SKM-1 (cell line): ENCODE measurements at regions not wholly inside any gene's neighbourhood (a gene's known extent, or its start where the extent isn't known, plus 50 kb on each side); places are given as distances from the start of the nearest gene placed in this dataset.

ENCODE experiments used
- DNase-seq: peaks from one replicate; lab custom pipeline; 2025; ENCODE audit not compliant: unreplicated experiment; lab: John Stamatoyannopoulos, UW

DNA sequence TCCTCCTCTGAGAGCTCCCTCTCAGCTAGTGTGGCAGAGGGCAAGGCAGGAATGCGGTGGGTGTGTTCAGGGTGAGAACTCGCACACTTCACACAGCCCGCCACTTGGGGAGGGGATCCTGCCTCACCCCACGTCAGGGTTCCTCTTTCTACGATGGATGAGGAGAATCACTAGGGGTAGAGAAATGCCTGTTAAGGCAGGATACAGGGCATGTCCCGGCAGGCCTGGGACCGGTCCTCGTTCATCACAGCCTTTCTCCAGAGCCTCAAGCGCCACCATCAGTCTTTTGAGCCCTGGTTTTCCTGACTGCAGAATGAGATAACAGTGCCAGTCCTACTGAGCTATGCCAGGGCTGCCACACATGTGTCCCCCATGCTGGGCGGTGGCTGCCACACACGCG lies 546.7 kb upstream of the ADARB2 start:
- no peak for DNase-seq

DNA sequence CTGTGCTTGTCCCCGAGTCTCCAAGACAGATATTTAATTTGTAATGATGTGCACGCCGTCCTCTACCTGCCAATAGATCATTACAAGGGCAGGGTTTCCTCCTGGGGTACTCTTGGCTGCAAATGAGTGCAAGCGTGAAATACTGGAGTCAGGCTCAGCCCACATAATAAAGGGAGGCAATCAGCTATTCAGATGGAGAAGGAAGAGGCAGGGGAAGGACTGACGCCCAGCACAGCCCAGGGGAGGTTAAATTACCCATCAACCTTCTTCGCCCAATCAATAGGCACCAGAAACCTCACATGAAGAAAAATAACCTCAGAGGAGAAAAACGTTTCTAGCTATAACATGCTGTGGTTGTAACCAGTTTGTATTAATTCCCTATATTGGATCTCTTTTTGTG lies 544.9 kb upstream of the ADARB2 start:
- DNase-seq = no peak

DNA sequence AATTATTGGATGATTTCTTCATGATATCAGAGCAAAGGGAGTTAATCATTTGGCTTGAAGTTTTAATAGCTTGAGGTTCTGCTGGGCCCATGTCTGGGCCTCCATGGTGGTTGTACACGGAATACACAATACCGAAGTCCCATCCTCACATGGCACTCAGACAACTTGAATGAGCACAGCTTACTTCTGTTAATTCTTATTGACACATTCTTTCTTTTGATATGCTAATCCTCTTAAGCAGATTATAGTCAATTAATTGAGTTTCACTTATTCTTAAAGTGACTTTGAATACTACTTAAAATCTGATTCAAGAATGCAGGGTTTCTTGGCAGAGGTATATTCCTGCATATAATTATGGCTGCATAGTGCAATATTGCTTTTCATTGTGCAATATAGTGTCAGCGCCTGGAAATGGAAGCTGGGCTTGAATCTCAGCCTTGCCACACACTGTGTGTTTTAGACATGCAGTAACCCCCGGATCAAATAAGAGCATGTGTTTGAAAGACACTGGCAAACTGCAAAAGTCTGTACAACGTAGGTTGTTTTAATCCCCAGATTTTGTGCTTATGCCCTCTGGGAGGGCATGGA lies 543.5 kb upstream of the ADARB2 start:
- DNase-seq = no peak

DNA sequence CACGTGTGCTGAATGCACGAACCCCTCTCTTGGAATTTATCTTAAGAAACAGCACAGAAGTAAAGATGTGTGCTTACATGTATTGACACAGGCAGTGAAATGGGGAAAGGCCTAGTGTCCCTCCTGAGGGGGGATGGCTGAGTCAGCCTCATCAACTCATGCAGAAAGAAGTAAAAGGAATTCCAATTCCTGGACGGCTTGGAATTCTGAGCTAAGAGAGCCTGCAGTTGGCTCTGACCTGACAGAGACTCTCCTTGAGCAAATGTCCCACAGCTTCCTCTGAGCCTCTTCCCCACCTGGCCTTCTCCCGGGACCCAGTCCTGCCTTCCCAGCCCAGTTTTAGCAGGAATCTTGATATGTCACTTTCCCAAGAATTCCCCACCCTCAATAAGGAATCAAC lies 542.4 kb upstream of the ADARB2 start:
- DNase-seq = no peak

DNA sequence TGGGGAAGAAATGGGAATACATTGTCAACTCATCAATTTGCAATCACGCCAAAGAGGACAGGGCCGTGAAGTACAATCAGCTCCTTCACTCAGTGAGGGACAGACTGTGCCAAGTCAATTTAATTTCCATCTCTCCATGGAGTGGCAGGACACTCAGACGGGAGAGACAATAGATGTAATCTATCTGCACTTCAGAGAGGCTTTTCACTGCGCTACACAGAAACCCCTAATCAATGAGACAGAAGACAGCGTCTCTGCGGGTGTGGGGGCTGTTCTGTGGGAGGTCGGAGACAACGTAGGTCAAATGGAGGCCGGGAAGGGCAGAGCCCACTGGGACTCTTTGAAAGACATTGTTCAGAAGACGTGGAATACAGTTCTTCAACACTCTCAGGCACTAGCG lies 541.0 kb upstream of the ADARB2 start:
- DNase-seq = no peak

DNA sequence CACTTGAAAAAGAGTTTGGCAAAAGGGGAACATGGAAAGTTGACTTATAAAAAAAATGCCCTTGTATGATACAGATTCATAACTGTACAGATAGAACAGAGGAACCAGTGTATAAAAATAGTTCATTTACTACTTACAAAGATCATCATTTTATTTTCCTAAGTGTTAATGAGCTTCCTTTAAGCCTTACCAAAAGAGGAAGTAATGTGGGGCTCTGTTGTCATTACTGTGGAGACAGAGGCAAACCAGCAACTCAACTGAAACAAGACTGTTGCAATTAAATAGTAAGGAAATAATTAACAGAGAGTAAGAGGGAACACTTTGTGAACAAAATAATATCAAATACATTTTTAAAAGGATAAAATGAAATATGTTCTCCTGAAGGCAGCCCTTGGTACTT lies 526.2 kb upstream of the ADARB2 start:
- DNase-seq = no peak

DNA sequence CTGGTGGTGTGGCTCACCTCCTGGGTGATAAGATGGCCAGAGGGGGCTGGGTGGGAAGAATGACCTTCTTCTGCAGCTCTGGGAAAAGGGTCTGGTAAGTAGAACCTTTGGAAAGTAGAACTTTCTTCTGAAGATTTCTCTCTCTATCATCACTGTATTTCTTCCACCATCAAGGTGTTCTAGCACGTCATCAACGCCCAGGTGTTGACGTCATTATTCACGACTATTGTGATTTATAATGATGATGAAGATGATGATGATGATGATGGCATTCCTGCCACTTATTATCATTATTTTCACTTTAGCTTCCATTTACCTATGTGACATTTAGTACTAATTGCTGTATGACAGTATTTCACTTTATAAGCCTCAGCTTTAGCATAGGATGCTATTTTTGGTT lies 525.6 kb upstream of the ADARB2 start:
- DNase-seq = no peak

DNA sequence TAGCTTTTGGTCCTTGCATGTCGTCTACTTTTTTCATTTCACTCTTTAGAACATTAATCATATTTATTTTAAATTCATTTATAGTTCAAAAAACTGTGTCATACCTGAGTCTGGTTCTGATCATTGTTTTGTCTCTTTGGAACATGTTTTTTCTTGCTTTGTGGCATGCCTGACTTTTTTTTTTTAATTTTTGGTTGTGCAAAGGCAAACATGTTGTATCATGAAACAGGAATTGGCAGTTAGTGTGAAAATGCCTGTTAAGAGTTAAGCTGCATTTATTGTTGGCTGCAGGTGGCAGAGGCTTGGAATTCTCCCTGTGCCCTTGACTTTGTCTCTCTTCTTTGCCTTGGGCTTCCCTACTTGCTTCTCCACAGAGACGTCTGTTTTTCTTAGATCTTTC lies 525.0 kb upstream of the ADARB2 start:
- DNase-seq = no peak

DNA sequence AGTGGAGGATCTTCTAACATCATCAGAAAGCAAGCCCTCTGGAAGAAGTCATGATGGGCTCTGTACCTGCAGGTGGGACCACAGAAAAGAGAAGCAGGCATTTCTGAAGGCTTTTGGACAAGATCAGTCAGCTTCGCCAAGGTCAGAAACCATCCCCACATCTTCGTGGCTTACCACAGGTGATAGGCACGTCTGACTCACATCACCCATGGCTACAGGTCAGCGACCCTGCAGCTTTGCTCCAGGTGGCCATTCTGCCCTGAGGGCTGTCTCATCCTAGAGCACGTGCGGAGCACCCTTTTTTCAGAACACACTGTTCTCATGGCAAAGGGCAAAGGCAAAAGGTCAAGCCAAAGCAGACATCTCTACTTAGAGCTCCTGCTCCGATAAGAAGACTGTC lies 518.9 kb upstream of the ADARB2 start:
- DNase-seq = no peak

DNA sequence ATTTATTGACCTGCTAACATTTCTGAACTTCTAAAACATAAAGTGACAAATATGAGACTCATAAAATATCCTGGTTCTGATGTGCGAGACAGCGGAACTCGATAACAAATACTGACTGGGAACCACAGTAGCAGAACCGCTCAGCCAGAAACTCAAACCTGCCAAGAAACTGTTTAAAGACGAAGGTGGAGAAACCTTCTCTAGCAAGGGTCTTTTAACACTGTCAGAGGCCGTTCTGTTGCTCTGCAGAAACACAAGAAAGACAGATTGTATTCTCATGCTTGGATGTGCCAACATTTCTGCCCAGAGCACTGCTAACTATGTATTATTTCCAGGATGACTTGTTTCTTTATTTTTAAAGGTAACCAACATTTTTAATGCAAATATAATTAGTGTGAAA lies 514.8 kb upstream of the ADARB2 start:
- no peak for DNase-seq

DNA sequence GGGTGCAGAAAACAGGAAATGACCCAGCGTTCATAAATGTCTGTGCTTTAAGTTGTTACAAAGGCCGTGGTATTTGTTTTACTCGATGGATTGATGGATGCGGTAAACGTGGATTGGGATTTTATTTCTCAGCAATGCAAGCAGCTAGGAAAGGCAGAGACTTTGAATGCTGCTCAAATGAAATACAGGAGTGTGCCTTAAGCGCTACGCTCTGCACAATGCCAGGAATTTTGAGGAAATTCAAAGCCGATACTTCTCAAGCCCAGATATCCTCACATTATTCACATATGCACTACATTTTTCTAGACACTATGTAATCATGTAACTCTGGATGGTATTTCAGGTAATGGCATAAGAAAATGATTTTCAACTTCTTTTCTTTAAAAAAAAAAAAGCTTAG lies 514.3 kb upstream of the ADARB2 start:
- DNase-seq = no peak

DNA sequence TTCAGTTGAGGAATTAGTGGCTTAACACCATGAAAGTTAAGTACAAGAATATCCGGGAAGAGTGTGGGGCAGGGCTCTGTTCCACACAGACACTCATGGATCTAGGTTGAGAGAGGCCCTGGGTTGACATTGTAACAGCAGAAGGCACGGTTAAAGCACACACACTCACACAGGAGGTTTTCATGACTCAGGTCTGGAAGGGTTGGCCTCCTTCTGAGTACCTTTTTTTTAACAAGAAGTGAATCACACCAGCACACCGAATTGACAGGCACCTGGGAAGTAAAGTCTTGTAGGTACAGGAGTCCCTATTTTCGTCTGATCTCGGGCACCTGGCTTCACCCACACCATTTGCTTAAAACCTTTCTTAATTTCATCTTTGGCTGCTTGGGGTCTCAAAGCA lies 509.4 kb upstream of the ADARB2 start:
- no peak for DNase-seq

DNA sequence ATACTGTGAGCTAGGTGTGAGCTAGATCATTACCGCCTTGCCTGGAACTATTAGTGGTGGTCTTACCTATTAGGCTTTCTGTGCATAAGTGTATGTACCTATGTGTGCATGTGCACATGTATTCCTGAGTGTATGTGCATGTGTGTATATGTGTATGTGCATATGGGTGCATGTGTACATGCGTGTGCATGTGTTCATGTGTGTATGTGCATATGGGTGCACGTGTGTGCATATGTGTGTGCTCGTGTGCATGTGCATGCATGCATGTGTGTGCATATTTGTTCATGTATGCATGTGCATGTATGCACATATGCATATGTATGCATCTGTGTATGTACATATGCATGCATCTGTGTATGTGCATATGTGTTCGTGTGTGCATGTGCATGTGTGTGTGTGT lies 508.3 kb upstream of the ADARB2 start:
- no peak for DNase-seq

DNA sequence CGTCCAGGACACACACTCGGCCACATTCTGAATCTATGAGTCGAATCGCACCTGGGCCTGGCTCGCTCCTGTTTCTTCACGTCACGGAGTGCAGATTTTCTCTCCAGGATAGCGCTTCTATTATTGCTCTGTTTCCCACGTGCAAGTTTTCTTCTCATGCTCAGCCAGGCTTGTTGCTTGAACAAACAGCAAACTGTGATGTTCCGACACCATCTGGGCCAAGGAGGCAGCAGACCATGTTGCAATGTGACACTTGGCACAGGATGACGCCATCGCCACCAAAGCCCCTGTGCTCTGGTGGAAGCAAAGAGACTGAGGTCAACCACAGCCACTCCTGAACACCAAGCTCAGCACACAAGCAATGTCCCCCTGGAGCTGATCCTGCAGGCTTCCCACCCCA lies 507.1 kb upstream of the ADARB2 start:
- DNase-seq = no peak

DNA sequence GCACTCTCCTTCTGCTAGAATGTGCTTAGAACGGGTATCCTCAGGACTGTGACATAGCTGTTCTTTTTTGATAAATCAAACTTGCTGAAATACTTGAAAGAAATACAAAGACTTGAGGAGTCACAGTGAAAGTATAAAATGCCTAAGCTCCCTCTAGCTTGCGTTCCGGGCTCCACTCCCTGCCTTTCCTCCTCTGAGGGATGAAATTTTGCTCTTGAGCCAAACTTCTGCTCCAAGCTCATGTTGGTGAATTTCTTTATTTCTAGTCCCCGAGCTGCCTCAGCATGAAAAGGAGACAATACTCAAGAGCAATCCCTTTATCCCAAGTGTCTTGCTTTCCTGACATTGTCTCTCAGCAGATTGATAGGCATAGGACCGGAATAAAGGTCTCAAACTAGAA lies 499.6 kb upstream of the ADARB2 start:
- DNase-seq = no peak

DNA sequence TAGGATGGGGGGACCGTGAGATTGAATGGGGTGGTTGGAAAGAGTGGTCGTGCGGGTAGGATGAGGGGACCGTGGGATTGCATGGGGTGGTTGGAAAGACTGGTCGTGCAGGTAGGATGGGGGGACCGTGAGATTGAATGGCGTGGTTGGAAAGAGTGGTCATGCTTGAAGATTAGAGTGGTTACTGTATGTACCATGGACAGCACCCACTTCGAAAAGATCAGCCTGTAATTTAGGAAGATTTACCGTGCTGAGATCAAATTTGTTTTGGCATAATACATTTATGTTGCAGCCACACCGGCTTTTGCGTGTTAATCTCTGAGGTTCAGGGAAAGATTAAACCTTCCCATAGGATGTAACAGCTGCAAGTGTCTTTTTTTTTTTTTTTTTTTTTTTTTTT lies 495.2 kb upstream of the ADARB2 start:
- no peak for DNase-seq

DNA sequence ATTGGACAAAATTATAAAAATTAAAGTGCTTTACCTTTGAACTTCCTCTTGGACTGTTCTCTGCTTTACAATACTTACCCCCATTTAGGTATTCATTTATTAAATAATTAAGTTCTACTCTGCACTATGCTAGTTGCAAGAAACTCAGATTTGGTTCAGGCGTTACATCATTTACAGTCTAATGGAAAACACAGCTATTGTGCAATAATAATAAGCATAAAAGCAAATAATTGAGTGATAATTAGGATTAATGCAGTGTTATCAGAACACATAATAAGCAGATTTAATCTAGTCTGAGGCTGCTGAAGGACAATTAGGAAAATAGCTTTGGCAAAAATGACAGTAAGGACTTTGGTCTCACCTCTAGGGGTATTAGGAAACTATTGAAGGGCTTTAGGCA lies 493.2 kb upstream of the ADARB2 start:
- no peak for DNase-seq

DNA sequence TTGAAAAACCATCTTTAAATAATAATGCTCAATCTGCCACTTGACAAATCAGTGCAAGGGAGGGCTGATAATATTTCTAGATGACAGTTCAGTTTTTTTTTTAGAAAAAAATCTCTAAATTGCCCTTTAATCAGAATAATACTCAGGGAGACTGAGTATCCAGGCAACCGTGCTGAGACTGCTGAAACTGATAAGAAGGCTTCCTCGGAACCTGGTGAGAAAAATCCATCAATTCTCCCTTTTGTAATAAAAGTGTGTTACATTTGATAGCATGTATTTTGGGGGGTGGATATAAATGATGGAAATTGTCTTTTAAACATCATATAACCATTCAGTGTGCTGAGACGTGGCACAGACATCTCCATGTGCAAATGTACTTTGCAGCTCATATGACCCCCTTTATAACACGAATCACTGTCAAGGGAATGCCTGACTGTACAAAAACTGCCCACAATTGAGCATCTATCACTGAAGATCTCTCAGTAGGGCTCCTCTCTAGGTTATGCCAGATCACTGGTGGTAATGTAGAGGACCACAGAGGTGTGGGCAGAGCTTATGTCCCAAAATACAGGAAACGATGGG lies 491.1 kb upstream of the ADARB2 start:
- DNase-seq = no peak

DNA sequence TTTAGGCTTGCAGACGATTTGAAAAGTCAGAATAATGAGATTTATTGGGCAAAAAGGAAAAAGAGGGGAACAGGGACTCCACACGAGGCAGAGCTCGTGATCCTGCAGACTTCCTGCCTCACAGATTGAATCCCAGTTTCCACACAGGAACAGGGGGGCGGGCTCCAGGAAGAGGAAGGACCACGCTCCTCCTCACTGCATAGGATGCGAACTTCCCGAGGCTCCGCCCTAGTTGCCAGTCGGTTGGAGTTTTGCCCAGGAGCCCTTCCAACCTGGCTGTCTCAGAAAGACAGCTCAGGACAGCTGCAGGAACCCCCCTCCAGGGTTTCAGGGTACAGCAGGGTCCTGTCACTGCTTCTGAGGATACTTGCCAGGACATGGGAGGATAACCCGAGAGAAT lies 488.3 kb upstream of the ADARB2 start:
- no peak for DNase-seq

DNA sequence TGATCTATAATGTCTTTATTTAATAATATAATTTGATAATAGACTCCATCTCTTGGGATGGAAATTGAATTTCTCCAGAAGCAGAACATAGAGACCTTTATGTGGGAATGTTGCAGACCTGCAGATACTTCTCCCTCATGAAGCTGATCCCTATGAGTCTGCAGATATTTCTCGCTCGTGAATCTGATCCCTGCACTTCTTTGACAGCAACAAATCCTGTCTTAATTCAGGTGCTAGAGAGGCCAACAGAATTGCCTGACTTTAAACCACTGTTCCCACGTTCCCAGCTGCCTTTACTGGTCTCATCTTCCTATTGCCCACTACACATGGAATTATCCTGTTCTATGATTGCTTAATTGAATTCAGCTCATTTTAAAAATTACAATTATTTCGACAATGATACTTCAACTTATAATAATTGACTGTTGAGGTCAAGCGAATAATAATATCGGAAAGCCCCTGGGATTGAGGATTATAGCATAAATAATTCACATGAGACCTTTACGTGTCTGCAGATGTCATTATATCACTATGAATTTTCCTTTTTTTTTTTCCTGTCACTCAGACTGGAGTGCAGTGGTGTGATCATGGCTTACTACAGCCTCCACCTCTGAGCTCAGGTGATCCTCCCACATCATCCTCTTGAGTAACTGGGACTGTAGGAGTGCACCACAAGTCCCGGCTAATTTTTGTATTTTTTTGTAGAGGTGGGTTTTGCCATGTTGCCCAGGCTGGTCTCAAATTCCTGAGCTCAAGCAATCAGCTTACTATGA lies 486.4 kb upstream of the ADARB2 start:
- DNase-seq = no peak

DNA sequence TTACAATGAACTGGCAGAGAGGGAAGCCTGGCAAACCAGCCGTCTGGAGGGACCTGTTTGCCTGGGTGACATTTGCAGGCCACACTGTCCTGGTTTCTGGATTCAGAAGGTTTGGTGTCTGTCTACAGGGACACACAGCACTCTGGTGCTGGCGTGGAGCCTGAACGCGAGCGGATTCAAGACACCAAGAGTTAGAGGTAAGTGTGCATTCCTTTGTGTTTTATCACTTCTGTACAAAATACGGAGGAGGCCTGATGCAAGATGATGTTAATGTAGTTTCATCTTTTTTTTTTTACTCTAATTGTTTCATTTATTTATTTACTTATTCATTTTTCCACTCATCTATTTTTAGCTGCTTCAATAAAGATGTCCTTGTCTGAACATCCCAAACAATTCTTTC lies 485.3 kb upstream of the ADARB2 start:
- no peak for DNase-seq

DNA sequence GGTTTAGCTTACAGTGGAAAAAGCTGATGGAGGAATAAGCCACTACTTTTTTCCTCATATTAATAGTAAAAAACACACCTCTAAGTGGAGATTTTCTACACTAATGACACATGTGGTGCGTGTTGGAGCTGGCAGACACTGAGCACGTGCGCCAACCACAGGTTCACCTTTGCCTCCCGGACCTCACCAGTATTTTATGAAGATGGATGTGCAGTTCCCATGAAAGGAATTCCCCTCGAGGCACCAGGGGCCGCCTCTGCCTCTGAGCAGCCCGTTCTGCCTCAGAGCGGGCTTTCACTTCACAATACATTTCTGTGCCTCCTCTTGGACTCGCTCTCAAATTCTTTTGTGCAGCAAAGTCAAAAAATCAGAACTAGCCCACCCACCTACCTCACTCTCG lies 477.5 kb upstream of the ADARB2 start:
- no peak for DNase-seq

DNA sequence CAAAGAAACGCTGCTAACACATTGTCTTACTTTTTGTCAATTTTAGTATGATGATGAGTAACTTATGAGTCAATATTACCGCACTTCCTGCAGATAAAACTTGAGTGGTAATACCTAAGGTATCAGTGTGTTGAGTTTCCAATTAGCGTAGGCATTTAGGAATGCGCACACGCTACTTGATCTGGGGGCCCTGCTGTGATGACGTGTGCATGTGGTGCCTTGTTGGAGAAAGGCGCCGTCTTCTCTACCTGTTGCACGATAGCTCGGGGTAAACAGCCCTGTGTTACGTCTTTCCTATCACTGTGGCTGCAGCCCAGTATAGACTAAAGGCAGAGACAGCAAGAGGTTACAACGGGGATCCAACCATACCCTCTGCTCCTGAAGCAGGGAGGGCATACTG lies 476.8 kb upstream of the ADARB2 start:
- no peak for DNase-seq
